ENCODE measurements at regions not wholly inside any gene's neighbourhood (a gene's known extent, or its start where the extent isn't known, plus 50 kb on each side); places are given as distances from the start of the nearest gene placed in this dataset.
"Not testable (repeated sequence)": the region's sequence is repeated elsewhere in the genome, so short reads cannot be mapped to it uniquely, and the experiment has no call there.

DNA sequence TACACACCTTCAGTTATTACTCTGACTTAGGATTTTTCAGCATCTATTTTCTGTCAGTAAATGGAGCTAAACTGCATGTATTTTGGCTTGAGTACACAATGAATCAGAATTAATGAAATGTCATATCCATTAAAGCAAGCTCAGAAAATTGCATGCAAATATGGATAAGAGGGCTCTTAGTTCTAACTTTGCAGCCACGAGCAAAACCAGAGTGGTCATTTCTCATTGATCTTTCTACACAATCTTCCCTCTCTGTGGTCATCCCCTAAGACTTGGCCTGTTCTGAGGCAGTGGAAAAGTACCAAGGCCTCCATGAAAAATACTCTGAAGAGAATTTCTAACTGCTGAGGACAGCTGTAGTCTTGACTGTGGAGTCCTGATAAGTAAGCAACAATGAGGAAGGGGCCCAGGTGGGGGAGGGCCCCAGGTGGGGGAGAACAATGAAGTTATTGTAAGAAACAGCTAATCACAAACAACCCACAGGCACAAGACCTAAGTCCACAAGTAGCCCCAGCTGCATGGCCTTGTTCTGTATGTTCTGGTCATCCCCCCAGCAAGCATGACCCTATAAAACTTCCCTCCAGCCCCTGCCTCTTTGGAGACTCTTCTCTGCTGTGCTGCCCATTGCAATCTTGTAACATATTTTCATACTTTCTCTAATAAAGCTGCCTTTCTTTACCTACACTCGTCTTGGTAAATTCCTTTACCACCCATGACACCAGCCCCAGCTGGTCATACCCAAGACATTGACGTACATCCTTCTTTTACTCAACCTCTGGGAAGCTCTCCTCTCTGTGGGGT lies 230.3 kb downstream of the TDRD15 start:
- DNase-seq, result no peak

DNA sequence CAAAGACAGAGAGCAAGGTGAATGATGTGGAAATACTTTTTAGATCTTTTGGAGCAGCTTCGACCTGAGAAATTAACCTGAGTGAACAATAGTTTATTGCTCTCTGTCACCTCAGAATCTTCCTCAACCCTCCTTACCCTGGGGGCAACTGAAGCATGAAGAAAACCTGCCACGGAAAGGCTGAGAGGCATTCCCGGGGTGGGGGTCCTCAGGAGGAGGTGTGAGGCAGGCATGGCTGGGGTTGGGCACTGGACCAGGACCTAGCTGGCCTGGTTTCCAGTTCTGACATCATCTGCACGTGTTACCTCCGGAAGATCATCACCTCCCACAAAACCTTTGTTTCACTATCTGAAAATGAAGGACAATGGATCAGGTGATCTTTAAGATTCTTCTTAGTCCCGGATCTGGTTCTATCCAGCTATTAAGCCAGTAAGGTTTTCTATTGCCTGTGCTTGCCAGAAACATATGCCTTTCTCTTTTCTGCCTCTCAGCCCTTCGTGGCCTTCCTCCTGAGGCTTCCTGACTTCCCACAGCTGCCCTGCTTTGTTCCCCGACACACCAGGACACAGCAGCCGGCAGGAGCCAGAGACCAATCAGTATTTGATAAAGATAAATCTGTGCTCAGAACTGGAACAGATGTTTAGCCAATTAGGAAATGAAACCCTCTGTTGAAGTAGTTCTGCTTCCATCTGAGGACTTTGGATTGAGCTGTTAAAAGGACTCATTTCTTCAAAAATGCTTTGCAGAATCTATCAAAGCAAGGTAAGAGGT lies 232.5 kb downstream of the TDRD15 start:
- no peak for DNase-seq

DNA sequence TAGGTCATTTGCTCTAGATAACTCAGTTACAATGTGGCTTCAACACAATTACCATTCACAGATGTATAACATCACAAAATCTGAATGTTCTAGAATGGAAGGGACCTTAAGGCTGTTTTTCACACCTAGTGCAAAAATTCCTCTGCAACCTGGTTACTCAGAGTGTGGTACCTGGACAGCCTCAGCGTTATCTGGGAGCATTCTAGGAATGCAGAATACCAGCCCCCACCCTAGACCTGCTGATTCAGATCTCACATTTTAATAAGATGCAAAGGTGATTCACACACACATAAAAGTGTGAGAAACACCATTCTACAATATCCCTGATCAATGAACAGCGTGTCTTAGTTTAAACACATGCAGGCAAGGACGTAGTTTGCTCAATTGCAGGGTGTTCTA lies 233.1 kb downstream of the TDRD15 start:
- DNase-seq, result no peak

DNA sequence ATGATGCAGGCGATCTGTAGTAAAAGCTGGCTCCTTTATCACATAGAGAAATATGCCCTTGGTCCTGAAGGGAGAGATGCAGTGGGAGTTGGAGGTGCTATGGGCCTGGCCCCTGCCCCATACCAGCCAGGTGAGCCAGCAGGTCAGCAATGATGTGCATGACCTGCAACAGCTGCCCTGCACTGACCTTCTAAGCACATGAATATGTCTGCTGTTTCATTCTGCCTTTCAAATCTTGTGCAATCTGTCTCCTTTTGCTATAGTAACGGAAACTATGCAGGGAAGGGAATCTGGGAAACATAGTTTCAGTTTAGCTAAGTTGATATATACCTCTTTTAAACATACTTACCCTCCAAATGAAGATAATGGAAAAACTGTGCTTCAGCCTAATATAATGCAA lies 235.2 kb downstream of the TDRD15 start:
- no peak for DNase-seq

DNA sequence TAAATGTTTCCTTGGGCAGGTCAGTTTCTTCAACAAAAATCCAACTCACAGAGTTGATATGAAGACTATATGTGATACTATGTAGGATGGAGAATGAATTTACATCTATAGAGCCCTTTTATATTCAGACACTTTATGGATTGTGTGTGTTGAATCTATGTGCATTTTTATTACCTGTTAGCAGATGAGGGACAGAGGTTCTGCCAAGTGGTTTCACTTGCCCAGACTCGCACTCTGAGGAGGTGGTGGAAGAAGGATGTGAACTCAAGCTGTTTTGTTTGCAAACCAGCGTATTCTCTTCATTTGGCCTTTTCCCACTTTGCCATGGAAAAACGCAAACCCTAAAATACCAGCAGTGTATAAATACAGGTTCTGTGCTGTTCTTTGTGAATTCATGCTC lies 237.6 kb downstream of the TDRD15 start:
- DNase-seq, result no peak

DNA sequence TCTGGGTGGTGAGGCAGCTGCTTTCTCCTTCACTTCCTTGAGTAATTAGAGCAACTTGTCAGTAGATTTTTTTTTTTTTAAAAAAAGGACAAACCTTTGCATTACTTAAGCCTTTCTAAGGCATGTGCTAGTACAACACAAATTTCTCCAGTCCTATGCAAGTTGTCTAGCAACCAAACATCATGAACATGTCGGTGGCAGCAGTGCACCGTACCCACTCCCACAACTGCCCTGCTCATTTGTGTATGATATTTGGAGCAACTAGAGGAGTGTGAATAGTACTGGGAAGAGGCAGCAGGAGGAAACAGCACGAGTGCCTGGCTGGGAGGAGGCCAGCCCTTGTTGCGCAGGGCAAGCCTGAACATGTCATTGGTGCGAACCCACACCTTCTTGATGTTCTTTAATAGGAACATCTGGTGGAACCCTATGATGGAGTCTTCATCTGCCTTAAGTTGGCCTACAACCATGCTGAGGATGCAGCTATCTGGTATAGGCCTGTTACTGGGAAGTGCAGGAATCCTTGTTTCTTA lies 238.3 kb downstream of the TDRD15 start:
- no peak for DNase-seq

DNA sequence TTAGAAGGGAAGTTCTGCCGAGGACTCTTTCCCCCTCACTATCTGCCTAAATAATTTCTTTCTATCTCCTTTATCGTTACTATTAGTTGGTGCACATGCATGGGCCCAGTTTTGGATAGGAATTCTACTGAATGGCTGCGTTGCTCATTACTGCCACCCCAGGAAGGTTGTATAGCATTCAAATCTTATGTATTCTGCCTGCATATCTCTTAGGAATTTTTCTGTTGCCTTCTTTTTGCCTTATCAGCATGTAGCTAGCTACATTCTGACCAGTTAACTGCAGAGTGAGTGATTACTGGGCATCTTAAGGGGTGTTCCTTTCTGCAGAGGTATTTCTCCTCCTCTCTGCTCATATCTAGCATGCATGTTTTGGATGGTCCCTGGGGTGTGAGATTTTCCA lies 239.6 kb downstream of the TDRD15 start:
- DNase-seq, result no peak

DNA sequence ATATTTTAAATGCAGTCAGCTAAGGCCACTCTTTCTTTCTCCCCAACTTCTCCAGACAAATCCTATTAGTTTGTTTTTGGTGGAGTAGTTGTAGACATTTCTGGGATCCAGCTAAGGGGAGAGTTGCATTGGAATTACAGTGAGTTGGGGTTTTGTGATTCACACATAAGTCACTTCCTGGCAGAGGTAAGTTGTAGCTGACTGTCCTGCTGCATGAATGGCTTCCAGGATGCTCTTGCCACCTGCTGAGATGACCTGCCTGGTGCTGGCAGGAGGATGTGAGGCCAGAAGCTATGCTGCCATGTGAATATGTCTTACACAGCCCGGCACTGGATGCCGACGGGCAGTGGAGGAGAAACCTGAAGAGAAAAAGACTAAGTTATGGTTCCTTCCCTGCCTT lies 243.7 kb downstream of the TDRD15 start:
- DNase-seq, result no peak

DNA sequence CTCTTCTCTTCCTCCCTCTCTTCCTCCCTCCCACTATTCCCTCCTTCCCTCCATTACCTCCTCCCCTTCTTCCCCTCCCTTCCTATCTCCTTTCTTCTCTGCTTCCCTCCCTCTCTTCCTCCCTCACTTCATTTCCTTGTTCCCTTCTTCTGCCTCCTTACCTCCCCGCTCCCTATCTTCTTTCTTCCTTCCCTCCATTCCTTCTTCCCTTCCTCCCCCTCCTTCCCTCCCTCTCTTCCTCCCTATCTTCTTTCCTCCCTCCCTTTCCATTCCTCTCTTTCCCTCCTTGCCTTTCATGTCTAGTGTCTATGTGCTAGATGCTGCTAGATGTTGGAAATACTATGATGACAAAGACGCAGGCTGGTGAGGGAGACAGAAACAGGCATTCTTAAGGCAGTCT lies 246.0 kb downstream of the TDRD15 start:
- no peak for DNase-seq

DNA sequence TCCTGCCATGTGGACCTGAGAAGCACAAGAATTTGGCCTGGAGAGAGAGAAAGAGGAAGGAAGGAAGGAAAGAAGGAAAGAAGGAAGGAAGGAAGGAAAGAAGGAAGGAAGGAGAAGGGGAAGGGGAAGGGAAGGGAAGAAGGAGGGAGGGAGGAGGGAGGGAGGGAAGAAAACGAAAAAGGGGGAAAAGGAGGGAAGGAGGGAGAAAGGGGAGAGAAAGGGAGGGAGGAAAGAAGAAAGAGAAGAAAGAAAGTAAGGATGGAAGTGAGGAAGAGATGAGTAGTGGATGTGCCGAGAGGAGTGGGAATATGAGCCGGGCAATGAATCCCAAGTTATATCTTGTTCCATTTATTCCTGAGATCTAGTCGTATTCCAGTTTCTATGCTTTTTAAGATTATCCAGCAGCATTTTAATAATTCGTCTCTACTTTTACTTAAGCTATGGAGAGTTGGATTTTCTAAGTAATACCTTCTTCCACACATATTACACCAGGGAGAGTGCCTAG lies 247.8 kb downstream of the TDRD15 start:
- DNase-seq, result no peak

DNA sequence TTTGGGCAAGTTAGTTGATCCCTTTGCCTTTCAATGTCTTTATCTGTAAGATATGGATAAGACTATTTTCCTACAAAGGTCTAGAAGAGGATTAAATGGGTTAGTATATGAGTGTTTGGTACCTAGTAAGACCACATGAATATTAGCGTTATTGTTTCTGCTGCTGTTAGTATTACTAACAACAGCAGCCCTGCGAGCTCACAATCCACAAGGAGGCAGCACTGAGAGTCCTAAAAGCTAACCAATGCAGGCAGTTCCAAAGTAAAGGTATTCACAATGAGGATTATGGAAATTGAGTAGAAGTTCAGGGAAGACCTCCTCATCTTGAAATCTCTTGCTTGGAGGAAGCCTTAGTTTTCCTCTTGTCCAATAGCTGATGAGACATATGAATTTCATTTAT lies 248.9 kb downstream of the TDRD15 start:
- DNase-seq, result no peak

DNA sequence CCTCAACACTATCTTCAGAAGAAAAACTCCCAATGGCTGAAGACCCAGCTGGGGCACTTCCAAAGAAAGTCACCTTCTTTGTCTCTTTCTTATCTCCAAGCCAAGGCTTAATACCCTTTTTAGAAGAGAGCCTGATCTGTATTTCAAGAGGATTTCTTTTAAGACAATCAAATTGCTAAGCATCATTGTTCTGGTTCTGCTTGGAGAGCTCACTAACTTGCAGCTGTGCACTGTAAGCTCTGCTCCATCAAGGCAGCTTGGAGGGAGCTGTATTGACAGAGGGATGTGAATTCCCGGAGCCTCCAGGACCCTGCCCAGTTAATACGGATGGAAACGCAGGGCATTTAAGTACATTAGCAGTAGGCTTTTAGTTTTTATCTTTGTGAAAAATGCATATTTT lies 253.1 kb downstream of the TDRD15 start:
- no peak for DNase-seq

DNA sequence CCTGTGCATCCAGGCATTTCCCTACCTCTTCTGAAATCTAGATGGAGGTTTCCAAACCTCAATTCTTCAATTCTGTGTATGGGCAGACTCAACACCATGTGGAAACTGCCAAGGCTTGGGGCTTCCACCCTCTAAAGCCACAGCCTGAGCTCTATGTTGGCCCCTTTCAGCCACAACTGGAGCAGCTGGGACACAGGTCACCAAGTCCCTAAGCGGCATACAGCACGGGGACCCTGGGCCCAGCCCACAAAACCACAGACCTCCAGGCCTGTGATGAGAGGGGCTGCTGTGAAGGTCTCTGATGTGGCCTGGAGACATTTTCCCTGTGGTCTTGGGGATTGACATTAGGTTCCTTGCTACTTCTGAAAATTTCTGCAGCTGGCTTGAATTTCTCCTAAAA lies 255.4 kb downstream of the TDRD15 start:
- no peak for DNase-seq

DNA sequence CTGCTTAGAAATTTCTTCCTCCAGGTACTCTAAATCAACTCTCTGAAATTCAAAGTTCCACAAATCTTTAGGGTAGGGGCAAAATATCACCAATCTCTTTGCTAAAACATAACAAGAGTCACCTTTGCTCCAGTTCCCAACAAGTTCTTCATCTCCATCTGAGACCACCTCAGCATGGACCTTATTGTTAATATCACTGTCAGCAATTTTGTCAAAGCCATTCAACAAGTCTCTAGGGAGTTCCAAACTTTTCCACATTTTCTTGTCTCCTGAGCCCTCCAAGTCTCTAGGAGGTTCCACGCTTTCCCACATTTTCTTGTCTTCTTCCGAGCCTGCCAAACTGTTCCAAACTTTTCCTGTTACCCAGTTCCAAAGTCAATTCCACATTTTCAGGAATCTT lies 255.9 kb downstream of the TDRD15 start:
- not testable (repeated sequence) for DNase-seq

DNA sequence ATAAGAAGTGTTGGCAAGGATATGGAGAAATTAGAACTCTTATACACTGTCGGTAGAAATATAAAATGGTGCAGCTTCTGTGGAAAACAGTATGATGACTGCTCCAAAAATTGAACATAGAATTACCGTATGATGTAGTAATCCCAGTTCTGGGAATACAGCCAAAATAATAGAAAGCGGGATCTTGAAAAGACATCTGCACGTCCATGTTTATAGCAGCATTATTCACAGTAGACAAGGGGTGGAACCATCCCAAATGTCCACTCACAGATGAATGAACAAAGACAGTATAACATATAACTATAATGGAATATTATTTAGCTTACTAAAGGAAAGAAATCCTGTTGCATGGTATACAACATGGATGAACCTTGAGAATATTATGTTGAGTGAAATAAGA lies 257.7 kb downstream of the TDRD15 start:
- DNase-seq, result no peak

DNA sequence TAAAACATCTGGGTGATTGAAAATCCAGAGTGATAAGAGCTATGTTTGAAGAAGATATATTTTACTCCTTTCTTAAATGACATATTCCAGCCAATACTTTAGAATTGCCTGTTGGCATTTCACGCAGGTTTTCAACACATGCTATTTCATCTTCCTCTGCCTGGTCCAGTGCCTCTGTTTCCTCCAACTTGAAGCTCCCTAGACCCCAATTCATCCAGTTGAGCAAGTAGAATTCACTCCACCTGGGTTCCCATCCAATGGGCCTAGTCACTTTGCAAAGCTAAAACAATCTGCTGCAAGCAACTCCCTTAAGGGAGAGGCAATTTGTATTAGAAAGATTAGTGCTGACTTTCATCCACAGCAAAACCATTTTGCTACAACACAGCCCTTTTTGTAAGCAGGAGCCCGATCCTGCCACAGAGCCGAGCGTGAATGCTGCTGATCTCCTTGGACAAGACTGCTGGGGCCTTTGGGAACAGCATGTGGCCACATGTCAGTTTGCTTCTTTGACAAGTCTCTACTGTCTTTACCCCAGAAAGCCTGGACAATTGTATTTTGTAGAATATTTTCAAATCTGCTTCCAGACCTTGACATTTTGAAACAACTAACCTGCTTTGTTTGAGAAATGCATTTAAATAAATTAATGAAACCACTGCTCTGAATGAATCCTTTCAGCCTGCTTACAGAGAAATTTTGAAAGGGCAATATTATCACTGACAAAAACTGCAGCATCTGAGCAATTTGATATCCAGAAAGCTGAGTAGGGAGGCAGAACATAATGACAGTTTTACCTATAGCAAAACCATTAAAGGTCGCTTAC lies 259.1 kb downstream of the TDRD15 start:
- DNase-seq, result no peak

DNA sequence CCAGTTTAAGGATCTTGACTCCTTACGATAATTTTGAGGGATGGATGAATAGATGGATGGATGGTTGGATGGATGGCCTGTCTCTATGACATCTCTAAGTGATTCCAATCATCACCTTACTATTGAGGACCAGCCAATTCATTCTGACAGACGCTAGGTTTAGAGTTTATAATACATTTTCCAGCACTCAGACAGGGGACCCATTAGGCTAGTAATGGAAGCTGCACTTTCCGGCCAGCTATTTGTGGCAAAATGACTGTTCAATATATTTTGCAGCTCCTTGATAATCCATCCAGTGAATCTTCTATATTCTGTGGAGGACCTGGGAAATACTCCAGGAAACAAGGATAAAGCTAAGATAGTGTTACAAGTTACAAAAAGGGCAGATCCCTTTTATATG lies 262.9 kb downstream of the TDRD15 start:
- DNase-seq, result no peak

DNA sequence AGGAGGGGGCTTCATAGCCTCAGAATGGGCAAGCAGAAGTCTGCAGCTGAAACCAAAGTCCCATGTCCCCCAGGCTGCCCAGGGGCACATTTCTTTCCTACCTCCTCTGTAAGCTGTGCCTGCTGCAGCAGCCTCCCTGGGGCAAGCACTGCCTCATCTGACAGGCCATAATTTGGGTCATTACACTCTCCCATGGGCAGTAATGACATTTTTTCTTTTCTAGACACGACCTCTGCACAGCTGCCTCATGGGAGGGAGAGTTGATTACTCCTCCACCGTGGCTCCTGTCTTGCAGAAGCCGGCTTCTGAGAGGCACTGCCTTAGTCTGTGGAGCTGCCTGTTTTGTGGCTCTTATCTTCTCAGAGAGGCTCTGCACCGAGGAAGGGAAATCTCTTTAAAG lies 268.9 kb downstream of the TDRD15 start:
- DNase-seq, result no peak

DNA sequence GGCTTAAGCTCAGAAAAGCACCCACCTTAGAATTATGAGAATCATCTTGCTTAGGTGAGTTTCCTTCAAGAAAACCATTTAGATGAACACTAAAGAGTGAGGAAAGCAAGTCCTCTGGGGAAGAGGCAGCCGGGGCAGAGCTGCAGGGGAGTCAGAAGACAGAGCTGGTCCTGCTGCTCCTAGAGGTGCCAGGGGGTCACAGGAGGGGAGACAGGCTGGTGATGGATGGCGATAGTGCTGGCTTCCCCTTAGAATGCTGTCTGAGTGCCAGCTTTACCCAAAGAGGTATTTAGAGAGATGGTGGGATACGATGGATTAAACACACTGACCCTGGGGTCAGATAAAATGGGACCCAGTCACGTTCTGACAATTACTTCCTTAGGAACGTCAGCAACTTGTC lies 269.4 kb downstream of the TDRD15 start:
- no peak for DNase-seq

DNA sequence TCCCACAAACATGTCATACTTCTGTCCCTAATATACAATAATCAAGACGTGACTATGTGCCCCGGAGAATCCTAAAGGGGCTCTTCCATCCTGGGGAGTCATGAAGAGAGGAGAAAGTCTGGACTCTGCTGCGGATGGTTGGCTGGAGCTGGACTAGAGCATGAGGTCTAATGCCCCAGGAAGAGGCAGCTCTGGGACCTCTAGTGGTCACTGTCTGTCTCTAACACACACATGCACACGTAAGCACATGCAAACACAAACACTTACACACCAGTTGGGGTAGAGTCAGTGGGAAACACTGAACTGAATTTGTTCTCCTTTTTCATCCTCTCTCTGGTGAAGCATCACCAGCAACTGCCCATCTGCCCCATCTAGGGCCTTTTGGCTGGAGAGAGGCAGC lies 271.6 kb downstream of the TDRD15 start:
- no peak for DNase-seq

DNA sequence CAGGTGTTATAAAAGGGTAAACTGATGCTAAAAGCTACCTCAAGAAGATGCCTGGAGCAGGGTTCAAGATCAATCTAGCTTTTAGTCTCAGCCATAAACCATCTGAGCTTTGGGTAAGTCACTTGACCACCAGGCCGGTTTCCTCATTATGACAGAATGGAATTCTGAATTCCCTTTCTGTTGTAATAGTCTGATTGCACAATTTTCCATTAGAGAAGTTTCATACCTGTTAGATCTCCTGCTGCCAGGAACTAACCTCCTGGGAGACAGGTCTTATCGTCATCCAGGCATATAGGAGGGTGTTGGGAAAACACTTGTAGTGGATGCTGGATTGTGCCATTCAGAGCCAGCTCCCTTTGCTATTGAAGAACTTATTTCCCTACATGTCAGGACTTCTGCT lies 272.5 kb downstream of the TDRD15 start:
- DNase-seq, result no peak

DNA sequence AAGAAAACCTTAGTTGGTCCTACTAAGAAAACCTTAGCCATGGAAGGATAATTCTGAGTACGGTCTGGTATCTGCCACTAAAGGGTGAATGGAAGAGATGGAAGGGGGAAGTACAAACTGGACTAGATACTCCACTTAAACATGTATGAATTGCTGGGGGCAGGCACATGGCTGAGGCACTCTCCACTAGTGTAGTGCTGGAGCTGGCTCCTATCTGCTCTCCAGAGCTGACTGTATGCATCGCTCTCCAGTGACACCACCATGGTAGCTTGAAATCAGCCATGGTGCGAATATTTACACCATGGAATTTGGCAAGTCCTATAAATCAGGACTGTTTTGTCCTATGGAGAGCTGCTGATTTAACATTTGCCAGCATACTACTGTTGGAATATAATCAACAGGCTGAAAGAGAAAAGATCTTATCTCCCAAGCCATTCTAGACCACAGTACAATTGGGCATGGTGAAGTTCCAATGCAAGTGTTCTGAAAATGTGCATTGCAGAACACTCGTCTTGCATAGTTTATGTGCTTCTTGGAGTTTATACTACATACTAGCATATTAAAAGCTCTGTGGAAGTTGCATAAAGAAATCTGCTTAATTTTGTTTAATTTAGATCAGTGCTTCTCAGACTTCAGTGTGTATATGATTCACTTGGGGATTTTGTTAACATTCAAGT lies 277.4 kb downstream of the TDRD15 start:
- DNase-seq, result no peak

DNA sequence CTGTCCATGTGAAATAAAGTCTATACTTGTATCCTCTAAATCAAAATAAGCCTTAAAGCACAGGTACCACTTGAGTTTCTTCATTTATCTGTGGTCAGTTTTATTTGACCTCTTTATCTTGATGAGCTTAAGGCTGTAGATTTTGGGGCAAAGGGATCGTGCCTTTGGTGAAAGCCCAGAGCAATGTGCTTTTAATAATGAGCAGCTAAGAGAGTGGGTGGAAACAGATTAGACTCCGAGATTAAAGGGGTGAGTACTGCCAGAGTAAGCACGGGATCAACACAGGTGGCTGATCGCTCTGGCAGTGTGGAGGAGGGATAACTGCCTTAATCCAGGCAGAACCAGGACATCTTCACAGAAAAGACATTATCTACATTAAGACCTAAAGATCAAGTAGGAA lies 280.4 kb downstream of the TDRD15 start:
- no peak for DNase-seq

All from NCI-H2107 (cell line).